ENCODE measurements at regions not wholly inside any gene's neighbourhood (a gene's known extent, or its start where the extent isn't known, plus 50 kb on each side); places are given as distances from the start of the nearest gene placed in this dataset.

GRCh38 chr3:76372497-76372896 is 587.1 kb upstream of the ZNF717 start:
- no peak overlapping the region for H3K4me2 ChIP-seq (ENCODE audit: low read depth, low read length)

GRCh38 chr3:76377074-76377473 is 591.7 kb upstream of the ZNF717 start:
- H3K27me3 ChIP-seq (replicated peaks; ENCODE audit: insufficient read depth, low read length): no peaks in the 10 kb centered on the region
- H3K9ac ChIP-seq (ENCODE audit: low read length): no peak overlapping the region
- H3K79me2 ChIP-seq (ENCODE audit: low read length): no peaks in the 10 kb centered on the region
- H2AFZ ChIP-seq (ENCODE audit: low read length): no peak overlapping the region
- H3K27ac ChIP-seq (ENCODE audit: low read length): no peak overlapping the region
- no peaks in the 10 kb centered on the region for H3K9me3 ChIP-seq (replicated peaks; ENCODE audit: insufficient read depth, low read length)
- H3F3A ChIP-seq (ENCODE audit: insufficient read depth, low read length): no peaks in the 10 kb centered on the region
- no peaks in the 10 kb centered on the region for H3K36me3 ChIP-seq (replicated peaks; ENCODE audit: insufficient read depth, low read length)
- H4K20me1 ChIP-seq (ENCODE audit: insufficient read depth, low read length): no peaks in the 10 kb centered on the region
- no peaks in the 10 kb centered on the region for H3K4me1 ChIP-seq (ENCODE audit: low read length)
- no peak for DNase-seq
- no peak overlapping the region for H3K4me2 ChIP-seq (ENCODE audit: low read depth, low read length)
- H3K4me3 ChIP-seq (ENCODE audit: low read length): no peak overlapping the region
- TF ChIP-seq EZH2 (optimal IDR thresholded peaks at IDR 0.05; ENCODE audit: low read depth, low read length) (no peak), EZH2phosphoT487 (IDR thresholded peaks at IDR 0.05; ENCODE audit: low read length) (no peak), CTCF (IDR thresholded peaks at IDR 0.05; ENCODE audit: low read length) (no peak)
- no peaks in the 10 kb centered on the region for H3K9me2 ChIP-seq (replicated peaks; ENCODE audit: insufficient read depth, low read length)

More at GRCh38 chr3:76372497-76372896, 587.1 kb upstream of the ZNF717 start:
- Histone ChIP-seq H3K9ac (ENCODE audit: low read length) (no peak overlapping the region), H3K4me1 (ENCODE audit: low read length) (no peaks in the 10 kb centered on the region), H3K9me3 (replicated peaks; ENCODE audit: insufficient read depth, low read length) (no peaks in the 10 kb centered on the region), H4K20me1 (ENCODE audit: insufficient read depth, low read length) (no peaks in the 10 kb centered on the region), H3K27ac (ENCODE audit: low read length) (no peak overlapping the region), H3F3A (ENCODE audit: insufficient read depth, low read length) (no peaks in the 10 kb centered on the region), H2AFZ (ENCODE audit: low read length) (no peak overlapping the region), H3K27me3 (replicated peaks; ENCODE audit: insufficient read depth, low read length) (no peaks in the 10 kb centered on the region), H3K9me2 (replicated peaks; ENCODE audit: insufficient read depth, low read length) (no peaks in the 10 kb centered on the region), H3K4me3 (ENCODE audit: low read length) (no peak overlapping the region), H3K36me3 (replicated peaks; ENCODE audit: insufficient read depth, low read length) (no peaks in the 10 kb centered on the region), H3K79me2 (ENCODE audit: low read length) (no peaks in the 10 kb centered on the region)
- TF ChIP-seq CTCF (IDR thresholded peaks at IDR 0.05; ENCODE audit: low read length) (no peak), EZH2 (optimal IDR thresholded peaks at IDR 0.05; ENCODE audit: low read depth, low read length) (no peak), EZH2phosphoT487 (IDR thresholded peaks at IDR 0.05; ENCODE audit: low read length) (no peak)
- DNase-seq: no peak

GRCh38 chr3:76378789-76379188 is 593.4 kb upstream of the ZNF717 start:
- Histone ChIP-seq H3F3A (ENCODE audit: insufficient read depth, low read length) (no peaks in the 10 kb centered on the region), H3K27ac (ENCODE audit: low read length) (no peak overlapping the region), H3K9ac (ENCODE audit: low read length) (no peak overlapping the region), H3K36me3 (replicated peaks; ENCODE audit: insufficient read depth, low read length) (no peaks in the 10 kb centered on the region), H3K4me2 (ENCODE audit: low read depth, low read length) (no peak overlapping the region), H3K79me2 (ENCODE audit: low read length) (no peaks in the 10 kb centered on the region), H3K4me3 (ENCODE audit: low read length) (no peak overlapping the region), H2AFZ (ENCODE audit: low read length) (no peak overlapping the region), H4K20me1 (ENCODE audit: insufficient read depth, low read length) (no peaks in the 10 kb centered on the region), H3K4me1 (ENCODE audit: low read length) (no peaks in the 10 kb centered on the region), H3K9me2 (replicated peaks; ENCODE audit: insufficient read depth, low read length) (no peaks in the 10 kb centered on the region), H3K9me3 (replicated peaks; ENCODE audit: insufficient read depth, low read length) (no peaks in the 10 kb centered on the region), H3K27me3 (replicated peaks; ENCODE audit: insufficient read depth, low read length) (no peaks in the 10 kb centered on the region)
- no peak for TF ChIP-seq CTCF (IDR thresholded peaks at IDR 0.05; ENCODE audit: low read length)
- TF ChIP-seq EZH2 (optimal IDR thresholded peaks at IDR 0.05; ENCODE audit: low read depth, low read length): no peak
- TF ChIP-seq EZH2phosphoT487 (IDR thresholded peaks at IDR 0.05; ENCODE audit: low read length): no peak
- DNase-seq: no peak
